HUES64 (cell line): ENCODE measurements at regions not wholly inside any gene's neighbourhood (a gene's known extent, or its start where the extent isn't known, plus 50 kb on each side); places are given as distances from the start of the nearest gene placed in this dataset.
"Not testable (repeated sequence)": the region's sequence is repeated elsewhere in the genome, so short reads cannot be mapped to it uniquely, and the experiment has no call there.

Experiments used
- H3K27ac ChIP-seq: 2 replicates; pipeline ENCODE4 v1.7.0; 2013; ENCODE audit warnings: low read depth, low read length, inconsistent platforms
- H3K27me3 ChIP-seq: 2 replicates; pipeline ENCODE4 v1.6.1; 2013; ENCODE audit warnings: mild to moderate bottlenecking, low read length; ENCODE audit not compliant: insufficient read depth
- H3K36me3 ChIP-seq: 2 replicates; pipeline ENCODE4 v1.6.1; 2013; ENCODE audit warnings: mild to moderate bottlenecking, low read length; ENCODE audit not compliant: insufficient read depth
- H3K4me1 ChIP-seq: 2 replicates; pipeline ENCODE4 v1.6.1; 2013; ENCODE audit warnings: mild to moderate bottlenecking, low read length, moderate library complexity; ENCODE audit not compliant: insufficient read depth
- H3K4me3 ChIP-seq: 2 replicates; pipeline ENCODE4 v1.5.1; 2013; ENCODE audit warnings: mild to moderate bottlenecking, low read length, moderate library complexity
- H3K9ac ChIP-seq: 2 replicates; pipeline ENCODE4 v1.6.1; 2013; ENCODE audit warnings: mild to moderate bottlenecking, low read depth, low read length
- H3K9me3 ChIP-seq: 2 replicates; pipeline ENCODE4 v1.6.1; 2013; ENCODE audit warnings: low read depth, low read length; ENCODE audit not compliant: insufficient read depth
- WGBS: fragments of 150-250, 120-280 bp; methylation state at CpG from one replicate; pipeline ENCODE4 v1.1.7; 2013; ENCODE audit warnings: missing lambda C conversion rate; 5-methylcytosine and 5-hydroxymethylcytosine counted together

DNA sequence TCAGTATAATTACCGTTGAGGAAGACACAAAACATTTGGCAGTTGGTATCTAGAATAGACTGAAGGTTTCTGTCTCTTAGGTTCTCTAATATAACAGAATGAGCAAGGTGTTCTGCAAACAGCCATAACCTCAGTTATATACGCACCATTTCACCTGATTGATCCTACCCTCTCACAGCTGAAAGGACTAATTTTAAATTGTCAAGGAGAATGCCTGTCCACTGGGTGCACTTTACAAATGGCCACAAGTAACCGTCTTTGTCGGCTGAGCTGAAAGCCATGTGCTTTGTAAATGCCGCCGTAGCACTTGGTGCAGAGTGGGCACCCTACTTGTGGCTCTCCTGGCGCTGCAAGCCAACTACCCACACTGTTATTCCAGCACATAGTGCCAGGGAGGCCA, 466.3 kb downstream of the AACS start:
- Histone ChIP-seq H3K36me3 (no peaks in the 10 kb centered on the region), H3K9me3 (no peaks in the 10 kb centered on the region), H3K27me3 (no peaks in the 10 kb centered on the region), H3K27ac (no peak overlapping the region), H3K9ac (no peak overlapping the region), H3K4me3 (no peak overlapping the region), H3K4me1 (no peaks in the 10 kb centered on the region)
- WGBS = 95% methylated on average over 7 of the region's 7 CpGs

DNA sequence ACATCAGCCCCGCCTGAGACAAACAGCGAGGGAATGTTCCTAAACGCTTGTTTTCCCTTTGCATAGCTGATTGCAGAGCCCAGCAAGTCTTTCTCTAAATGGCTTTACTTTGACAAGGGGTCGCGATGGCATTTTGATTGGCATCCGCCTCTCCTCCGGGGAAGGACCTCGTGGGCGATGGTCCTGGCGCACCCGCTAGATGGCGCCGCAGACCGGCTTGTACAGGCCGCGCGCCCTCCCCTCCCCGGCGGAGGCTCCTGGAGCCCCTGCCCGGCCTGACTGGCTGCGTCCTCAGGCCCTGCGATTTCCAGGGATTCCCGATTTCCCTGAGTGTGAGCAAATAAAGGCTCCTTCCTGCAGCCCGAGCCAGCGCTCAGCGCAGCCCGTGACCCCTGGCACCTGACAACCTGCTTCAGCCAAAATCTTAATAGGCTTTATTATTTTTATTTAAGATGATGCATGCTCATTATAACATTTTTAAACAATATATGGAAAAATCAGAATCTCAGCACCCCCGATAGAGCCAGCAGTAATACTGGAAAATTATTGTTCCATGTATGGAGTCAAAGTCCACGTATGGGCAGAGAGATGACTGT, 468.3 kb downstream of the AACS start:
- no peaks in the 10 kb centered on the region for H3K27me3 ChIP-seq
- no peak overlapping the region for H3K27ac ChIP-seq
- no peaks in the 10 kb centered on the region for H3K4me1 ChIP-seq
- WGBS = 11% methylated on average over 29 of the region's 29 CpGs
- H3K36me3 ChIP-seq = no peaks in the 10 kb centered on the region
- no peaks in the 10 kb centered on the region for H3K9me3 ChIP-seq
- no peak overlapping the region for H3K9ac ChIP-seq
- H3K4me3 ChIP-seq = no peak overlapping the region

- no peak overlapping the region for H3K9ac ChIP-seq
- H3K4me1 ChIP-seq = no peaks in the 10 kb centered on the region
- H3K4me3 ChIP-seq = no peak overlapping the region
- no peaks in the 10 kb centered on the region for H3K27me3 ChIP-seq
- H3K27ac ChIP-seq = no peak overlapping the region
- 92% methylated on average over 11 of the region's 11 CpGs for WGBS
- H3K9me3 ChIP-seq = no peaks in the 10 kb centered on the region
- H3K36me3 ChIP-seq = 0 out of 2 replicates have a peak, but pooled peaks cover 3% of the 10 kb centered on the region
These were observed 473.4 kb downstream of the AACS start for GRCh38 chr12:125538401-125539199.

GRCh38 chr12:125540580-125541204, 475.5 kb downstream of the AACS start:
- H3K4me3 ChIP-seq = no peak overlapping the region
- no peaks in the 10 kb centered on the region for H3K27me3 ChIP-seq
- H3K9me3 ChIP-seq = no peaks in the 10 kb centered on the region
- no peak overlapping the region for H3K27ac ChIP-seq
- H3K36me3 ChIP-seq = 0 out of 2 replicates have a peak, but pooled peaks cover 3% of the 10 kb centered on the region
- no peak overlapping the region for H3K9ac ChIP-seq
- H3K4me1 ChIP-seq = no peaks in the 10 kb centered on the region
- 93% methylated on average over 5 of the region's 5 CpGs for whole genome bisulfite sequencing

- peaks cover 5% of the 10 kb centered on the region; the same call in 1 of the 2 replicates for H3K9me3 ChIP-seq
- no peak overlapping the region for H3K27ac ChIP-seq
- H3K4me3 ChIP-seq = no peak overlapping the region
- H3K4me1 ChIP-seq = no peaks in the 10 kb centered on the region
- H3K9ac ChIP-seq = no peak overlapping the region
- 99% methylated on average over 3 of the region's 3 CpGs for WGBS
- no peaks in the 10 kb centered on the region for H3K27me3 ChIP-seq
- H3K36me3 ChIP-seq = no peaks in the 10 kb centered on the region
These were observed 479.7 kb downstream of the AACS start for GRCh38 chr12:125544960-125545359.

- Histone ChIP-seq H3K4me1 (no peaks in the 10 kb centered on the region), H3K27me3 (no peaks in the 10 kb centered on the region), H3K36me3 (no peaks in the 10 kb centered on the region), H3K9ac (no peak overlapping the region), H3K27ac (no peak overlapping the region), H3K9me3 (peaks cover 5% of the 10 kb centered on the region; the same call in 1 of the 2 replicates), H3K4me3 (no peak overlapping the region)
- 75% methylated on average over 4 of the region's 4 CpGs for WGBS
These were observed 483.9 kb downstream of the AACS start for GRCh38 chr12:125549171-125549570.

DNA sequence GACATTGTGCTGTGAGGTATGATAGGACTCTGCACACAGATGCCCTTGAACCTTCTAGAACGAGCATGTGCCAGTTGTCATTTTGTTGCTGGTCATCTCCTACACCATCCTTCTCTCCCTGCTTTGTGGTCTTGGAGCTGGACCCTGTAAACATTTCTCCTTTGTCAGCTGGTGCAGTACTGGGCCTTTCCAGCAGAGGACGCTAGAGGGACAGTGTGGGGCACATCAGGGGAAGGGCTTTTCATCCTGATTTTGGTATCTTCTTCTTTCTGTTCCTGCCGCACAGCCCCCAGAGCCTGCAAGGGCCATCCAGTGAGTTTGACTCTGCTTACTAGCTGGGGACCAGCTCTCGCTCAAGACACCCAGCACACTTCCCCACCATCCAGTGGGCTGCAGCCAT, 484.6 kb downstream of the AACS start:
- Histone ChIP-seq H3K4me1 (no peaks in the 10 kb centered on the region), H3K9me3 (peaks cover 5% of the 10 kb centered on the region; the same call in 1 of the 2 replicates), H3K4me3 (no peak overlapping the region), H3K27ac (no peak overlapping the region), H3K36me3 (no peaks in the 10 kb centered on the region), H3K27me3 (no peaks in the 10 kb centered on the region), H3K9ac (no peak overlapping the region)
- WGBS = 80% methylated on average over 4 of the region's 4 CpGs

DNA sequence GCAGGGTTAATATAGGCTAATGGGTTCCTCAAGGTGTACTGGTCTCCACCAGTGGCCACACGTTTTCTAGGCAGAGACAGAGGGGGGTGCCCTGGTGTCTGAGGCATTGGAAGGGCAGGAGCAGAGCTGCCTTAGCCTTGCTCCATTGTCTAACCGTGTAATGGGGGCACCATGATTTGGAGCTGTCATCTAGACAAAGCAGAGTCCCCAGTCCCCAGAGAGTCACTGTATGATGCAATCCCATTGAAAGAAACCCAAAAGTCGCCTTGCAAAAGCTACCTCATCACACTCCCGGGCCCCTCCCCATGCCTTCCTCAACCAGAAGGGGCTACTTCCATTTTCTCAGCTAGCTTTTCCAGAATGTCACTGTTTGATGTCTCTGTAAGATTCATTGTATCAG, 487.1 kb downstream of the AACS start:
- no peaks in the 10 kb centered on the region for H3K36me3 ChIP-seq
- no peak overlapping the region for H3K9ac ChIP-seq
- 83% methylated on average over 4 of the region's 4 CpGs for WGBS
- peaks cover 5% of the 10 kb centered on the region; the same call in 1 of the 2 replicates for H3K9me3 ChIP-seq
- no peak overlapping the region for H3K4me3 ChIP-seq
- H3K27me3 ChIP-seq = no peaks in the 10 kb centered on the region
- H3K27ac ChIP-seq = no peak overlapping the region
- H3K4me1 ChIP-seq = no peaks in the 10 kb centered on the region

- not testable (repeated sequence) for H3K9me3 ChIP-seq, H3K27me3 ChIP-seq, H3K9ac ChIP-seq, H3K27ac ChIP-seq, H3K36me3 ChIP-seq, H3K4me1 ChIP-seq, H3K4me3 ChIP-seq
- 98% methylated on average over 3 of the region's 5 CpGs for WGBS
These were observed 495.8 kb downstream of the AACS start for GRCh38 chr12:125561008-125561407.

- H3K36me3 ChIP-seq = no peaks in the 10 kb centered on the region
- no peaks in the 10 kb centered on the region for H3K4me1 ChIP-seq
- H3K27ac ChIP-seq = no peak overlapping the region
- H3K27me3 ChIP-seq = no peaks in the 10 kb centered on the region
- H3K9ac ChIP-seq = no peak overlapping the region
- H3K9me3 ChIP-seq = no peaks in the 10 kb centered on the region
- no peak overlapping the region for H3K4me3 ChIP-seq
- 93% methylated on average over 4 of the region's 4 CpGs for whole genome bisulfite sequencing
These were observed 499.5 kb downstream of the AACS start for GRCh38 chr12:125564753-125565152.

- H3K4me3 ChIP-seq = no peak overlapping the region
- 92% methylated on average over 6 of the region's 6 CpGs for WGBS
- peaks cover 4% of the 10 kb centered on the region; the same call in 1 of the 2 replicates for H3K4me1 ChIP-seq
These were observed 502.3 kb downstream of the AACS start for GRCh38 chr12:125567581-125567980.

More at GRCh38 chr12:125567581-125567980, 502.3 kb downstream of the AACS start:
- no peaks in the 10 kb centered on the region for H3K36me3 ChIP-seq
- H3K27me3 ChIP-seq = no peaks in the 10 kb centered on the region
- no peaks in the 10 kb centered on the region for H3K9me3 ChIP-seq
- no peak overlapping the region for H3K27ac ChIP-seq
- no peak overlapping the region for H3K9ac ChIP-seq
